Subcutaneous abdominal adipose tissue (tissue), 5 donors: ENCODE measurements at regions not wholly inside any gene's neighbourhood (a gene's known extent, or its start where the extent isn't known, plus 50 kb on each side); places are given as distances from the start of the nearest gene placed in this dataset.

Experiments used
- H3K27ac ChIP-seq: one replicate; pipeline ENCODE4 v1.7.0; 2013; ENCODE audit warnings: low read depth, mild to moderate bottlenecking, inconsistent platforms, low read length, moderate library complexity
- H3K27me3 ChIP-seq, 5 donors: one replicate each; pipeline ENCODE4 v1.7.0; 2013; ENCODE audit warnings: low read length in 5 of 5, inconsistent platforms in 1 of 5; ENCODE audit not compliant: control insufficient read depth in 5 of 5, insufficient read depth in 4 of 5
- H3K36me3 ChIP-seq, 5 donors: one replicate each; pipeline ENCODE4 v1.7.0; 2013; ENCODE audit warnings: low read length in 5 of 5; ENCODE audit not compliant: control insufficient read depth in 5 of 5, insufficient read depth in 5 of 5
- H3K4me1 ChIP-seq, 5 donors: one replicate each; pipeline ENCODE4 v1.7.0; 2013; ENCODE audit warnings: low read length in 5 of 5, mild to moderate bottlenecking in 3 of 5, moderate library complexity in 1 of 5; ENCODE audit not compliant: control insufficient read depth in 5 of 5, insufficient read depth in 5 of 5
- H3K4me3 ChIP-seq, 5 donors: one replicate each; pipeline ENCODE4 v1.7.0; 2013; ENCODE audit warnings: low read length in 5 of 5, low read depth in 1 of 5
- H3K9ac ChIP-seq, 5 donors: one replicate each; pipeline ENCODE4 v1.7.0; 2013; ENCODE audit warnings: low read length in 5 of 5, mild to moderate bottlenecking in 4 of 5, moderate library complexity in 3 of 5
- H3K9me3 ChIP-seq, 5 donors: one replicate each; pipeline ENCODE4 v1.7.0; 2013; ENCODE audit warnings: low read length in 5 of 5; ENCODE audit not compliant: control insufficient read depth in 5 of 5
- donor health status: healthy.
- donor health status: healthy.
- donor health status: healthy.
- donor health status: healthy.
- donor health status: healthy.

GRCh38 chr5:117082977-117083376, 508.4 kb upstream of the SEMA6A start:
- Histone ChIP-seq H3K27me3 (no peaks in the 10 kb centered on the region), H3K4me1 (no peaks in the 10 kb centered on the region), H3K27ac (no peak overlapping the region), H3K4me3 (no peak overlapping the region), H3K9ac (no peak overlapping the region), H3K36me3 (no peaks in the 10 kb centered on the region), H3K9me3 (no peaks in the 10 kb centered on the region)

DNA sequence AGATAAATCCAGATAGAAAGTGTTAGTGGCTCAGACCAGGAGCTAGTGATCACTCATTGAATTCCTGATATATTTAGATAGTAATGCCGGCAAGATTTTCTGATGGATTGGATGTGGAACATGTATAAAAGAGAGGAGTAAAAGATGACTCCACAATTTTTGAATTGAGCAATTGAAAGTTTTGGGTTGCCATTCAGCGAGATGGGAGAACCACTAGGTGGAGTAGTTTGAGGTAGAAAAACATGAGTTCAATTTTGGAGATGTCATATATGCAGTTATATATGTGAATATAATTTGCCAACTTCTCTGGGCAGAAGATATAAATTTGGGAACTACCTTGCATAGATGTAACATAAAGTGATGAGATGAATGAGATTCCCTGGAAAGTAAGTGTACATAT, 502.5 kb upstream of the SEMA6A start:
- Histone ChIP-seq H3K9ac (no peak overlapping the region), H3K27ac (no peak overlapping the region), H3K4me1 (no peaks in the 10 kb centered on the region), H3K27me3 (no peaks in the 10 kb centered on the region), H3K36me3 (no peaks in the 10 kb centered on the region), H3K4me3 (no peak overlapping the region), H3K9me3 (peaks cover 0 to 3% (median 1%) of the 10 kb centered on the region in 5 donors)

DNA sequence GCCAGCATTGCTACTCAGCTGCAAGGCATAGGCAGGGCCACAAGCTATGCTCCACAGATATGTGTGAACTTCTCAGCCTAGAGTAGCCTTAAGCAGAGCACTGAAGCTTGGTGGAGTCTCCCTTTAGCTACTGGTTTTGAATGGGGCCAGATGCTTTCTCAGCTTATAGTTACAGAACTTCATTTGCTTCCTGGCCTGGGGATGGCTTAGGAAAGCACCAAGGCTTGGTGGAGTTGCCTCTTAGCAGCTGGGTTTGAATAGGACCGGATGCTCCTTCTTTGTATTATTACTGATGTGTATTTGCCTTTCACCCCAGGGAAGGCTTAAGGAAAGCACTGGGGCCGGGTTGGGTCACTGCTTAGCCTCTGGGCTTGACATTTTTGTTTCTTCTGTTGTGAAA, 497.8 kb upstream of the SEMA6A start:
- Histone ChIP-seq H3K27me3 (no peaks in the 10 kb centered on the region), H3K4me1 (no peaks in the 10 kb centered on the region), H3K9me3 (peaks cover 0 to 9% (median 6%) of the 10 kb centered on the region in 5 donors), H3K9ac (no peak overlapping the region), H3K4me3 (no peak overlapping the region), H3K36me3 (no peaks in the 10 kb centered on the region), H3K27ac (no peak overlapping the region)

DNA sequence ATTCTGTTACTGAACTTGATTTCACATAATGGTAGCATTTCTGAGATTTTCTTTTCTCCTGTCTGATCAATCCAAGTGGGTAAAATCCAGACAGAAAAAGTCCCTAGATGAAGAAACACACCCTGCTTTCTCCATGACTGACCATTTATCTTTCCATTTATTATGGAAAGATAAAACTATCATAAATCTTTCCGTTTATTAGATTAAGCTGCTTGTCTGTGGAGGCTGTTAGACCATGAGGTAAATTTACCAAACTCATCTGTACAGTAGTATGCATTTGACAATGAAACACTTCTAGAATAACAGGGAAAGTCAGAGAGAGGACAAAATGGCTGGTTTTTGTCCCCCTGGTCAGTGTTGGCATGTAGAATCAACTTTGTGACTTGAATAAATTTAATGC, 491.2 kb upstream of the SEMA6A start:
- Histone ChIP-seq H3K27me3 (no peaks in the 10 kb centered on the region), H3K4me1 (no peaks in the 10 kb centered on the region), H3K27ac (no peak overlapping the region), H3K36me3 (no peaks in the 10 kb centered on the region), H3K4me3 (no peak overlapping the region), H3K9ac (no peak overlapping the region), H3K9me3 (peaks cover 0 to 3% (median 0%) of the 10 kb centered on the region in 5 donors)

DNA sequence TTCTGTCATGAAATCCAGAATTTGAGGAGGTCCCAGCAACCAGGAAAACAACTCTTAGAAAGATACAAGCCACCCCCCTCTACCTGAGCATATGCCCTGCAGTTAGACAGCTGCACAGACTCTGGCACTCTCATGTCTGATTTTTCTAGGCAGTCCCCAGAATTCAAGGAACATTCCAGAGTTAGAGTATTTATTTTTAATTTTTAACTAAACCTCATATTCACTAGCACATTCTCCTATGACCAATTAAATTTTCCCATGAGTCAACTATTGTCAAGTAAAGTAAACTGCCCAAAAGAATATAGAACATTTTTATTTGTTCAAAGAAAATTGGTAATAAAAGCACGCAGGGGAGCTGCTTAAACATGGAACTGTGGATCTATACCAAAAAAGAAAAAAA, 490.5 kb upstream of the SEMA6A start:
- peaks cover 0 to 3% (median 0%) of the 10 kb centered on the region in 5 donors for H3K9me3 ChIP-seq
- H3K36me3 ChIP-seq = no peaks in the 10 kb centered on the region
- H3K27ac ChIP-seq = no peak overlapping the region
- no peaks in the 10 kb centered on the region for H3K27me3 ChIP-seq
- H3K9ac ChIP-seq = no peak overlapping the region
- H3K4me3 ChIP-seq = no peak overlapping the region
- H3K4me1 ChIP-seq = no peaks in the 10 kb centered on the region

GRCh38 chr5:117060099-117060498, 485.5 kb upstream of the SEMA6A start:
- no peak overlapping the region for H3K9ac ChIP-seq
- H3K36me3 ChIP-seq = no peaks in the 10 kb centered on the region
- H3K4me1 ChIP-seq = no peaks in the 10 kb centered on the region
- H3K4me3 ChIP-seq = no peak overlapping the region
- H3K27ac ChIP-seq = no peak overlapping the region
- H3K27me3 ChIP-seq = no peaks in the 10 kb centered on the region
- no peaks in the 10 kb centered on the region for H3K9me3 ChIP-seq

DNA sequence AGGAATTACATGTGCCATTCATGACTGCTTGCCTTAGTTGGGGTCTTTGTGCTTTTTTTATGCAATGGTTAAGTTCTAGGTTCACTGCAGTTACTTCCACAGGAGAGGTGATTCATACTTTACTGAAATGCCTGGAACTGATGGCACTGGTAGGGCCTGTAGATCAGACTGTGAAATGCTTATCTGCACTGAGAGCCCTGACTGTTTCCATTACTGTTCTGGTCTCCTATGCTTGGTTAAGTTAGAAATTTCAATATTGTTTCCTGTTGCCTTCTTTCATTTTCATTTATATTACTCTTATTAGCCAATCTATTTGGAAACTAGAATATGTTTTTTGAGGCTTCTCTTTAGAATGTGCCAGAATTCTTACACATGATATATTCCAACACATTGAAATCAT, 484.1 kb upstream of the SEMA6A start:
- Histone ChIP-seq H3K4me3 (no peak overlapping the region), H3K4me1 (no peaks in the 10 kb centered on the region), H3K27ac (no peak overlapping the region), H3K27me3 (no peaks in the 10 kb centered on the region), H3K9ac (no peak overlapping the region), H3K36me3 (no peaks in the 10 kb centered on the region), H3K9me3 (no peaks in the 10 kb centered on the region)

DNA sequence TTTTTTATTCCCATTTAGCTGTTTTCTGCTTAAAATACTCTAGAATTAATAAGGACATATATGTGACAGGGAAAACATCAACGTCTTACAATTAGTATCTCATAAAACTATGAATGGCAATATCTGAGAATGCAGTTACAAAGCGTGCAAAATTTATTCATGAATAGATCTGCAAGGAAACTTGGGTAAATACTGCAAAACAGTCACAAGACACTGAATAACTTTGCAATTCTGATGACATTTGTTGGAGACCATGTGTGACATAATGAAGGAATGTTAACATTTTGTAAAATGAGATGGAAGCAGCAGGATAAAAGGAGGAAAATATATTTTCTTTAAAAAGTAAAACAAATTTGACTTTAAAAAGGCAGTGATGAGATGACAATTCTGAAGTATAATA, 480.9 kb upstream of the SEMA6A start:
- H3K36me3 ChIP-seq = no peaks in the 10 kb centered on the region
- H3K4me3 ChIP-seq = no peak overlapping the region
- no peaks in the 10 kb centered on the region for H3K4me1 ChIP-seq
- H3K27me3 ChIP-seq = no peaks in the 10 kb centered on the region
- no peak overlapping the region for H3K27ac ChIP-seq
- no peaks in the 10 kb centered on the region for H3K9me3 ChIP-seq
- no peak overlapping the region for H3K9ac ChIP-seq

- Histone ChIP-seq H3K9ac (no peak overlapping the region), H3K27ac (no peak overlapping the region), H3K4me3 (no peak overlapping the region), H3K27me3 (no peaks in the 10 kb centered on the region), H3K4me1 (no peaks in the 10 kb centered on the region), H3K9me3 (no peaks in the 10 kb centered on the region), H3K36me3 (no peaks in the 10 kb centered on the region)
These were observed 480.3 kb upstream of the SEMA6A start for GRCh38 chr5:117054911-117055310.

DNA sequence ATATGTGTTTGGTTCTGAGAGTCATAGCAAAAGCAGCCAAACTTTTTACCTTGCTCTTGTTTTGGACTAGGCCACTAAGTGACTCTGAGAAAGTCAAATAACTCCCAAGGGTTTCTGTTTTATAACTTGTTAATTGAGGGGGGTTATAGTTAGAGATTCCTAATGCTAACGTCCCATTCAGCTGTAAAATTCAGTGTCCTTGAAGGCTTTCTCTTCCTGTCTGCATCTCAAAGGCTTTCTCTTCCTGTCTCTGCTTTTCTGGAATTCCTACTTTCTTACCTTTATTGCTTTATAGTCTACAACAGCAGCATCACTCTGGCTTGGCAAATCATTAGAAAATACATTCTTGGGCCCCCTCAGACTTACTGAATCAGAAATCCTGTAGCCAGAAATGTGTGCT, 479.5 kb upstream of the SEMA6A start:
- Histone ChIP-seq H3K27me3 (no peaks in the 10 kb centered on the region), H3K9me3 (no peaks in the 10 kb centered on the region), H3K4me1 (no peaks in the 10 kb centered on the region), H3K9ac (no peak overlapping the region), H3K4me3 (no peak overlapping the region), H3K36me3 (no peaks in the 10 kb centered on the region), H3K27ac (no peak overlapping the region)

DNA sequence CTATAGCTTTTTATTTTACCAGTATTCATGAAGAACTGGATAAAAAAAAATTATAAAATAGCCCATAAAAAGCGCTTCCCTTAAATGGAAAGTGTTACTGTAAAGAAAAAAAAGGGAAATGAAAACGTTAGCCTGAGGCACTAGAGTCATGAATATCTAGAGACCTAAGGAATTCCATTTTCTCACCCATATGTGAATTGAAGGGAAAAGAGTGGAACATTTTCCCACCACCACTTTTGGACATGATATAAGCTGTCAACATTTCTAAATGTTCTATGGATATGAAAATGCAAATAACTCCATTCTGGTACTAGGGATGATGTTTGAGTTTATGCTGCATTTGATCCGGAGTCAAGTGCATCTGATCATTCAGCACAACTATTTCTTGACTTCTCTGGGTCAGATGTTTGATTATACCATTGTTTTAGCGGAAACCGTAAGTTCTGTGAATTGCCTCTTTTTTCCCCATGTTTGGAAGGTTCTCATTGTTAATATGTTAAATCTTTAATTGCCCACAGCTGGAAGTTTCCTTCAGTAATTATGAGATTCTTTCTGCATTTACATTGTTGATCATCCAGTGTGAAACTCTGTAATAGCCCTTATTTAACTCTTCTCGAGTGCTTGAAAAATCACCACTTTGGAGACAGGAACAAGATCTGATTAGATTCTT, 467.4 kb upstream of the SEMA6A start:
- Histone ChIP-seq H3K36me3 (no peaks in the 10 kb centered on the region), H3K9ac (no peak overlapping the region), H3K4me1 (no peaks in the 10 kb centered on the region), H3K27me3 (no peaks in the 10 kb centered on the region), H3K9me3 (no peaks in the 10 kb centered on the region), H3K27ac (no peak overlapping the region), H3K4me3 (no peak overlapping the region)
